ENCODE measurements at regions not wholly inside any gene's neighbourhood (a gene's known extent, or its start where the extent isn't known, plus 50 kb on each side); places are given as distances from the start of the nearest gene placed in this dataset.

- TF ChIP-seq MLX (CRISPR knock-in tag; IDR thresholded peaks at IDR 0.05) = no peak
- no peak for TF ChIP-seq ATF2 (CRISPR knock-in tag; IDR thresholded peaks at IDR 0.05; ENCODE audit: borderline replicate concordance, low read depth)
- no peak for TF ChIP-seq CREM (CRISPR knock-in tag; IDR thresholded peaks at IDR 0.05)
- TF ChIP-seq RELA (CRISPR knock-in tag; IDR thresholded peaks at IDR 0.05; ENCODE audit: borderline replicate concordance) = no peak
- TF ChIP-seq GRHL2 (CRISPR knock-in tag; IDR thresholded peaks at IDR 0.05; ENCODE audit: insufficient replicate concordance, severe bottlenecking) = no peak
- no peak for TF ChIP-seq MAX (CRISPR knock-in tag; IDR thresholded peaks at IDR 0.05)
- TF ChIP-seq ZNF532 (CRISPR knock-in tag; IDR thresholded peaks at IDR 0.05; ENCODE audit: borderline replicate concordance) = no peak
- no peak for TF ChIP-seq ZNF423 (CRISPR knock-in tag; IDR thresholded peaks at IDR 0.05)
Measured at GRCh38 chr5:92963800-92964199, 617.2 kb downstream of the NR2F1-AS1 start (continued).

- Mint-ChIP-seq H3K4me1 (peaks cover 2% of the 10 kb centered on the region; the same call in 1 of the 2 replicates), H3K36me3 (no peaks in the 10 kb centered on the region), H3K4me3 (no peak overlapping the region), H3K9me3 (no peaks in the 10 kb centered on the region), H3K27me3 (ENCODE audit: low read depth) (no peaks in the 10 kb centered on the region), H3K27ac (no peak overlapping the region)
- POLR2A ChIA-PET = no interaction called here
- DNase-seq (ENCODE audit: low spot score) (no peak), ATAC-seq (no peak)
- CTCF ChIA-PET = no interaction called here
- TF ChIP-seq ARID4B (CRISPR knock-in tag; IDR thresholded peaks at IDR 0.05; ENCODE audit: borderline replicate concordance) (no peak), ERG (CRISPR knock-in tag; IDR thresholded peaks at IDR 0.05) (no peak), CBFB (CRISPR knock-in tag; IDR thresholded peaks at IDR 0.05; ENCODE audit: low read depth) (no peak)
Measured at GRCh38 chr5:92962752-92963151, 618.3 kb downstream of the NR2F1-AS1 start.
